Neural crest cell (in vitro differentiated cells): ENCODE measurements at regions not wholly inside any gene's neighbourhood (a gene's known extent, or its start where the extent isn't known, plus 50 kb on each side); places are given as distances from the start of the nearest gene placed in this dataset.

Experiments used
- DNase-seq: peaks from one replicate; pipeline ENCODE4 v3.0.0; 2021; ENCODE audit warnings: low read depth, mixed read lengths, low spot score
- H3K27ac Mint-ChIP-seq: one replicate; pipeline ENCODE4 v1.8.0; 2021; ENCODE audit warnings: mild to moderate bottlenecking, mixed read lengths; ENCODE audit not compliant: unreplicated experiment
- H3K27me3 Mint-ChIP-seq: 2 replicates; pipeline ENCODE4 v1.8.0; 2021; ENCODE audit warnings: low read depth, mild to moderate bottlenecking, mixed read lengths
- H3K36me3 Mint-ChIP-seq: 2 replicates; pipeline ENCODE4 v1.8.0; 2021; ENCODE audit warnings: low read depth, mild to moderate bottlenecking, mixed read lengths
- H3K4me1 Mint-ChIP-seq: 2 replicates; pipeline ENCODE4 v1.8.0; 2021; ENCODE audit warnings: mixed read lengths
- H3K4me3 Mint-ChIP-seq: one replicate; pipeline ENCODE4 v1.8.0; 2021; ENCODE audit warnings: mild to moderate bottlenecking, mixed read lengths
- H3K9me3 Mint-ChIP-seq: 2 replicates; pipeline ENCODE4 v1.8.0; 2021; ENCODE audit warnings: mixed read lengths
- TF ChIP-seq, protein P1 (sequence below): fragments of 200-600 bp; sonication (generic); conservative IDR thresholded peaks from 2 replicates; pipeline ENCODE4 v1.5.0; 2021; ENCODE audit warnings: antibody characterized with exemption, mild to moderate bottlenecking

- DNase-seq = no peak
- H3K9me3 Mint-ChIP-seq = no peaks in the 10 kb centered on the region
These were observed 96.1 kb downstream of the PDGFA start for GRCh38 chr7:423312-424260.

DNA sequence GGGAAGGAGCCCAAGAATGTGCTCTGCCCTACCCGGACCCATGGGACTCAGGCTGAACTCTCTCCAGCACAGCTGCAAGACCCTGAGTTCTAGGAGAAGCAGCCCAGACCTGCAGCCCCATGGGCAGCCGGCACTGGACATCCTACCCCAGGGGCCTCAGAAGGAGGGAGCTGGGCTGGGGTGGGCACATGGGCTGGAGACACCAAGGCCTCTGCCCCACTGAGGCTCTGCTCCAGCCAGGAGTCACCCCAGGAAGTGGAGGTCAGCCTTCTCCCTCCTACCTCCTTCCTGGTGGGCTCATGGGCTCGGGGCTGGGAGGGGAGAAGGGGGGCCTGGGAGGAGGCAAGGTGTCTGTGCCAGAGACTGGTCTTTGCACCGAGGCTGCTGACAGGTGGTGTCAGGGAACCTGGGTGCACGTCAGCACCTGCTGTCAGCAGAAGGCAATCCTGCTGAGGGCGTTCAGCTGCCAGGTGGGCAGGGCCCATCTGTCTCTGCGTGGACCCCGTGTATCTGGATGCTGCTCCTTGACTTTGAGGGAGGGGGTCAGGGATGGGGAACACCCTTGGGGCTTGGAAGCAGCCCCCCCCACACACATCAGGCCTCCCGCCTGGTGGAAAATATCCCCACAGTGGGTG lies 95.2 kb downstream of the PDGFA start:
- H3K9me3 Mint-ChIP-seq = no peaks in the 10 kb centered on the region
- DNase-seq = no peak
- H3K4me3 Mint-ChIP-seq = no peak overlapping the region
- TF ChIP-seq, protein P1, sequence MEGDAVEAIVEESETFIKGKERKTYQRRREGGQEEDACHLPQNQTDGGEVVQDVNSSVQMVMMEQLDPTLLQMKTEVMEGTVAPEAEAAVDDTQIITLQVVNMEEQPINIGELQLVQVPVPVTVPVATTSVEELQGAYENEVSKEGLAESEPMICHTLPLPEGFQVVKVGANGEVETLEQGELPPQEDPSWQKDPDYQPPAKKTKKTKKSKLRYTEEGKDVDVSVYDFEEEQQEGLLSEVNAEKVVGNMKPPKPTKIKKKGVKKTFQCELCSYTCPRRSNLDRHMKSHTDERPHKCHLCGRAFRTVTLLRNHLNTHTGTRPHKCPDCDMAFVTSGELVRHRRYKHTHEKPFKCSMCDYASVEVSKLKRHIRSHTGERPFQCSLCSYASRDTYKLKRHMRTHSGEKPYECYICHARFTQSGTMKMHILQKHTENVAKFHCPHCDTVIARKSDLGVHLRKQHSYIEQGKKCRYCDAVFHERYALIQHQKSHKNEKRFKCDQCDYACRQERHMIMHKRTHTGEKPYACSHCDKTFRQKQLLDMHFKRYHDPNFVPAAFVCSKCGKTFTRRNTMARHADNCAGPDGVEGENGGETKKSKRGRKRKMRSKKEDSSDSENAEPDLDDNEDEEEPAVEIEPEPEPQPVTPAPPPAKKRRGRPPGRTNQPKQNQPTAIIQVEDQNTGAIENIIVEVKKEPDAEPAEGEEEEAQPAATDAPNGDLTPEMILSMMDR = no peak
- H3K27me3 Mint-ChIP-seq = no peaks in the 10 kb centered on the region
- H3K27ac Mint-ChIP-seq = no peak overlapping the region
- H3K4me1 Mint-ChIP-seq = no peaks in the 10 kb centered on the region
- H3K36me3 Mint-ChIP-seq = no peaks in the 10 kb centered on the region

More at GRCh38 chr7:423312-424260, 96.1 kb downstream of the PDGFA start:
- Mint-ChIP-seq H3K4me3 (no peak overlapping the region), H3K27me3 (no peaks in the 10 kb centered on the region), H3K36me3 (no peaks in the 10 kb centered on the region), H3K4me1 (no peaks in the 10 kb centered on the region), H3K27ac (no peak overlapping the region)
- TF ChIP-seq, protein P1 = no peak

GRCh38 chr7:424961-425793 lies 94.5 kb downstream of the PDGFA start:
- DNase-seq = no peak
- Mint-ChIP-seq H3K27me3 (no peaks in the 10 kb centered on the region), H3K4me1 (no peaks in the 10 kb centered on the region), H3K4me3 (no peak overlapping the region), H3K36me3 (no peaks in the 10 kb centered on the region), H3K9me3 (no peaks in the 10 kb centered on the region), H3K27ac (no peak overlapping the region)
- TF ChIP-seq, protein P1 = no peak

DNA sequence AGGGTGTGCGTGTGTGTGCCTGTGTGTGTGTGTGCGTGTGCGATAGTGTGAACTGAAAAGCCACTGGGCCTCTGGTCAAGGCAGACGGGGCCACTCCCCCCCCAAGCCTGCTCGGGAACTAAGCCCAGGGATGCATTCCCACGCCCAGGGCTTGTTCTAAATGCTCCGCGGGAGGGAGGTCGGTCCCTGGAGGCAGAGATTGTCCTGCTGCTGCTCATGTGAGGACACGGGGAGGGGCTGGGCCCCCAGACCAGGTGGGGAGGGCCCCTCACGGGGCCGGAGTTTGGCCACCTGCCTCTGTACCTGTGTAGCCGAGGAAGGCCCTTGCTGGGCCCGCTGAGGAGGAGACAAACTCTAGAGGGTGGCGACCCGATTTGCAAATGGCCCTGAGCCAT lies 93.9 kb downstream of the PDGFA start:
- TF ChIP-seq, protein P1 = no peak
- H3K4me3 Mint-ChIP-seq = no peak overlapping the region
- no peaks in the 10 kb centered on the region for H3K9me3 Mint-ChIP-seq
- H3K27me3 Mint-ChIP-seq = no peaks in the 10 kb centered on the region
- H3K27ac Mint-ChIP-seq = no peak overlapping the region
- DNase-seq = no peak
- H3K4me1 Mint-ChIP-seq = no peaks in the 10 kb centered on the region
- H3K36me3 Mint-ChIP-seq = no peaks in the 10 kb centered on the region

DNA sequence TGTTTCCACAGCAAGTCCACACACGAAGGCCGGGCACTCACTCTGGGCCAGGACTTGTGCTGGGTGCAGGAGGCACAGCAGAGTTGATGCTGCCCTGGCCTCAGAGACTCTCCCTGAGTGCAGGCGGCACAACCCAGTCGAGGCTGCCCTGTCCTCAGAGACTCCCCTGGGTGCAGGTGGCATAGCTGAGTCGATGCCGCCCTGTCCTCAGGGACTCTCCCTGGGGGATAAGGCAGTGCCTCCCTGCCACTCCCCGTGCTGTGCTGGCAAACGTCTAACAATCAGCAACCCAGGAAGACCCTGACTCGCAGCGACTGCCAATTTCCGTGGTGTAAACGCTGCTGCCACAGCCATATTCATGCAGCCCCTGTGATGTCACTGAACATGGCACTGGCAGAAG lies 93.1 kb downstream of the PDGFA start:
- Mint-ChIP-seq H3K9me3 (no peaks in the 10 kb centered on the region), H3K27me3 (no peaks in the 10 kb centered on the region), H3K4me3 (no peak overlapping the region), H3K27ac (no peak overlapping the region), H3K36me3 (no peaks in the 10 kb centered on the region), H3K4me1 (peaks cover 4% of the 10 kb centered on the region)
- TF ChIP-seq, protein P1 = no peak
- DNase-seq = no peak
